Esophagus muscularis mucosa (tissue), 4 donors: ENCODE measurements at regions not wholly inside any gene's neighbourhood (a gene's known extent, or its start where the extent isn't known, plus 50 kb on each side); places are given as distances from the start of the nearest gene placed in this dataset.

Experiments
- DNase-seq: peaks from one replicate; pipeline ENCODE4 v3.0.0-alpha.2; 2017; ENCODE audit errors: extremely low spot score
- H3K27ac ChIP-seq, 4 donors: fragments of 200-600 bp; sonication (generic); replicated peaks in 1 of 4; 1 replicate in 3 of 4; 2 replicates in 1 of 4; pipeline ENCODE4 v1.5.1; 2016 to 2019; ENCODE audit warnings: mild to moderate bottlenecking in 1 of 4
- H3K27me3 ChIP-seq, 4 donors: fragments of 200-600 bp; sonication (generic); one replicate each; pipeline versions ENCODE4 v1.5.1 to v1.6.0; 2016 to 2019
- H3K36me3 ChIP-seq, 4 donors: fragments of 200-600 bp; sonication (generic); one replicate each; pipeline ENCODE4 v1.5.1; 2016 to 2019
- H3K4me1 ChIP-seq, 4 donors: fragments of 200-600 bp; sonication (generic); one replicate each; pipeline ENCODE4 v1.5.1; 2016 to 2019
- H3K4me3 ChIP-seq, 4 donors: fragments of 200-600 bp; sonication (generic); 1 replicate in 2 of 4; 2 replicates in 2 of 4; pipeline ENCODE4 v1.5.1; 2016 to 2019; ENCODE audit warnings: mild to moderate bottlenecking in 4 of 4, moderate library complexity in 1 of 4
- H3K9me3 ChIP-seq, 4 donors: fragments of 200-600 bp; sonication (generic); 1 replicate in 3 of 4; 2 replicates in 1 of 4; pipeline ENCODE4 v1.5.1; 2016 to 2019
- EP300 ChIP-seq: sonication (generic); formaldehyde crosslinking; IDR thresholded peaks from one replicate; pipeline ENCODE4 v1.6.1; 2017; ENCODE audit warnings: antibody characterized with exemption
- POLR2A ChIP-seq: fragments of 450-650 bp; IDR thresholded peaks from one replicate; pipeline ENCODE4 v1.6.1; 2017; ENCODE audit warnings: antibody characterized with exemption, moderate library complexity, mild to moderate bottlenecking, low read depth
- POLR2AphosphoS5 ChIP-seq, 2 donors: sonication (generic); formaldehyde crosslinking; IDR thresholded peaks; one replicate each; pipeline ENCODE4 v1.6.1; 2017; ENCODE audit warnings: antibody characterized with exemption in 2 of 2
- WGBS: methylation state at CpG from one replicate; pipeline ENCODE4 v1.1.5; 2018; 5-methylcytosine and 5-hydroxymethylcytosine counted together
- intact Hi-C: fragments of 100-400 bp; cut with DNase I; formaldehyde crosslinking; loops from one replicate; pipeline ENCODE4 v1.15.1; 2023
- TF ChIP-seq, protein P1 (sequence below), 3 experiments: fragments of 200-600 bp in 2 of 3; fragments of 450-650 bp in 1 of 3; sonication (generic) in 2 of 3; IDR thresholded peaks; one replicate each; pipeline ENCODE4 v1.5.1; 2017 to 2019; ENCODE audit warnings: antibody characterized with exemption in 3 of 3, mild to moderate bottlenecking in 2 of 3, moderate library complexity in 1 of 3

DNA sequence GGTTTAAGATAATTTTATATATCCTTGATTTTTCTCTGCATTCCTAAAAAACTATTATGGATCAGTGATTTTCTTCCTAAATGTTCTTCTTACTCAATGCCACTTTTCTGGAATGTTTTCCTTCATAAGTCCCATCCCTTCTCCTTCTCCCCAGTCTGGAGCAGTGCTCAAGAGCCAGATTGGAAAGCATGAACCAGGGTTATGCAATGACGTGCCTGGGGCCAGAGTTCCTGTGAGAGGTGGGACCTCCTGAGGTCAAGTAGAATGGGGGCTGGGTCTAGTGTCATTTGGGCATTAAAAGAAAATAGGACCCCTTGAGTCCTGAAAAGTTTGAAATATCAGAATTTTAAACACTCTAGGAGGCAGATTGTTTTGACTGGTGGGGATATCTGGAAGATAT, 132.0 kb upstream of the NPY start:
- TF ChIP-seq POLR2AphosphoS5 (IDR thresholded peaks at IDR 0.05) (no peak), POLR2A (no peak), EP300 (no peak)
- TF ChIP-seq, protein P1, sequence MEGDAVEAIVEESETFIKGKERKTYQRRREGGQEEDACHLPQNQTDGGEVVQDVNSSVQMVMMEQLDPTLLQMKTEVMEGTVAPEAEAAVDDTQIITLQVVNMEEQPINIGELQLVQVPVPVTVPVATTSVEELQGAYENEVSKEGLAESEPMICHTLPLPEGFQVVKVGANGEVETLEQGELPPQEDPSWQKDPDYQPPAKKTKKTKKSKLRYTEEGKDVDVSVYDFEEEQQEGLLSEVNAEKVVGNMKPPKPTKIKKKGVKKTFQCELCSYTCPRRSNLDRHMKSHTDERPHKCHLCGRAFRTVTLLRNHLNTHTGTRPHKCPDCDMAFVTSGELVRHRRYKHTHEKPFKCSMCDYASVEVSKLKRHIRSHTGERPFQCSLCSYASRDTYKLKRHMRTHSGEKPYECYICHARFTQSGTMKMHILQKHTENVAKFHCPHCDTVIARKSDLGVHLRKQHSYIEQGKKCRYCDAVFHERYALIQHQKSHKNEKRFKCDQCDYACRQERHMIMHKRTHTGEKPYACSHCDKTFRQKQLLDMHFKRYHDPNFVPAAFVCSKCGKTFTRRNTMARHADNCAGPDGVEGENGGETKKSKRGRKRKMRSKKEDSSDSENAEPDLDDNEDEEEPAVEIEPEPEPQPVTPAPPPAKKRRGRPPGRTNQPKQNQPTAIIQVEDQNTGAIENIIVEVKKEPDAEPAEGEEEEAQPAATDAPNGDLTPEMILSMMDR (IDR thresholded peaks at IDR 0.05): no peak
- intact Hi-C loops: no loop called here
- Histone ChIP-seq H3K9me3 (peaks cover 0 to 26% (median 11%) of the 10 kb centered on the region in 4 donors), H3K4me3 (no peak overlapping the region), H3K4me1 (no peaks in the 10 kb centered on the region), H3K27ac (no peak overlapping the region), H3K36me3 (no peaks in the 10 kb centered on the region), H3K27me3 (peaks cover 0 to 4% (median 0%) of the 10 kb centered on the region in 4 donors)
- peak; percentile 29 for DNase-seq
- 62% methylated on average over 1 of the region's 1 CpG for WGBS

DNA sequence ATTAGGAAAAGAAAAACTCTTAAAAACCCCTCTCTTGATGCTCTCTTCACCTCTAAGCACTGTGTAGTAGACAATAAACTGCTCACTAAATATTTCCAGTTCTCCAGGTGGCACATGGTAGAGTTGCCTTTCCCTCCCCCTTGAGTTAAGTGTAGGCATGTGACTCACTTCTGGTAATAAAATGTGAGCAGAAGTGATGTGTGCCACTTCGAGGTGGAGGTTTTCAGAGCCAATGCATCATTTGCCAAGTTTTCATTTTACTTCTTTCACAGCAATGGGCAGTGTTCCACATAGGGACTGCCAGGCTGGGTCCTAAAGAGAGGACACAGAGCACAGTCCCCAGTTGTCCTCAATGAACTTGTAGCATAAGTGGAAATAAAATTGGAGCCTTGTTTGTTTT, 131.6 kb upstream of the NPY start:
- DNase-seq: peak; percentile 39
- no peak for TF ChIP-seq EP300
- no peak for TF ChIP-seq POLR2A
- TF ChIP-seq, protein P1 (IDR thresholded peaks at IDR 0.05): no peak
- TF ChIP-seq POLR2AphosphoS5 (IDR thresholded peaks at IDR 0.05): no peak
- Histone ChIP-seq H3K27me3 (peaks cover 0 to 4% (median 0%) of the 10 kb centered on the region in 4 donors), H3K27ac (no peak overlapping the region), H3K36me3 (no peaks in the 10 kb centered on the region), H3K9me3 (peaks cover 0 to 26% (median 11%) of the 10 kb centered on the region in 4 donors), H3K4me3 (no peak overlapping the region), H3K4me1 (no peaks in the 10 kb centered on the region)
- intact Hi-C loops: no loop called here
- 50% methylated on average over 1 of the region's 1 CpG for WGBS

DNA sequence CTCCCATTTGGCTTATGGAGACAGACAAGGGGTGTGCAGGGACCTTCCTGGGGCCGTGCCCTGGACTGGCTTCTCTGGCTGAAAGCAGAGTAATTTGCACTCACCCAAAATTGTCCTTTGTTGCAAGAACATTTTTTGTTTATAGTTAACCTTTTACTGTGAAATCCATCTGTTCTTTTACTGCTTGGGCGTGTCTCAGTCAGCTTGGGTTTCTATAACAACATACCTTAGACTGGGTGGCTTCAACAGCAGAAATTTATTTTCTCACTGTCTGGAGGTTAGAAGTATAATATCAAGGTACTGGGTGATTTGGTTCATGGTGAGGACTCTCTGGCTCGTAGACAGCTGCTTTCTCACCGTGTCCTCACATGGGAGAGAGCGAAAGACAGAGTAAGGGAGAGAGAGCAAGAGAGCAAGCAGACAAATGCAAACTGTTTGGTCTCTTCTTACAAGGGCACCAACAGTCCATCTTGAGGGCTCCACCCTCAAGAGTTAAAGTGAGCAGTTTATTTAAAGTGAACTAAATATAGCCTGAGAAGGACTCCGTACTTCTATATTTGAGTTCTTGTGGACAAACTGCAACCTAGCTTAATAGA, 131.0 kb upstream of the NPY start:
- peak; percentile 19 for DNase-seq
- no peak for TF ChIP-seq POLR2AphosphoS5 (IDR thresholded peaks at IDR 0.05)
- TF ChIP-seq POLR2A: no peak
- TF ChIP-seq EP300: no peak
- TF ChIP-seq, protein P1 (IDR thresholded peaks at IDR 0.05): no peak
- 52% methylated on average over 6 of the region's 6 CpGs for WGBS
- intact Hi-C loops: no loop called here
- Histone ChIP-seq H3K27ac (no peak overlapping the region), H3K27me3 (peaks cover 0 to 4% (median 0%) of the 10 kb centered on the region in 4 donors), H3K9me3 (peaks cover 0 to 26% (median 11%) of the 10 kb centered on the region in 4 donors), H3K36me3 (no peaks in the 10 kb centered on the region), H3K4me3 (no peak overlapping the region), H3K4me1 (no peaks in the 10 kb centered on the region)

DNA sequence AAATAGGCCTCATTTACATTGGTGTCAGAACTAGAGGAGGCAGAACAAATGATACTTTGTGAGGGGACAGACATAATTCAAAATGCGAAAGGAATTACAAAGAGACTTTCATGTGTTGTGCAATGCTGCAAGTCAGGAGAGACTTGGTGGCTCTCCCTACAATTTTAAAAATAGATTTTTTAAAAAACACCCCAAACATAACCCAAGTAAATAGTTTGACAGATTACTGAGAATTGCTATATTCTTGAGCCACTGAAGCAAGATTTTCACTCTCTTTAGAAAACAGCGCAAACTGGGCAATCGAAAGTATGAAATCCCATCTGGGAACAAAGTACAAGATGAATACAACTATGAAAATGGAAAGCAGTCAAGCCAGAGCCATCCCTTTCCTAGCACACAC, 126.3 kb upstream of the NPY start:
- 92% methylated on average over 3 of the region's 3 CpGs for WGBS
- no peaks in the 10 kb centered on the region for H3K27me3 ChIP-seq

More for the DNA sequence above, 126.3 kb upstream of the NPY start:
- H3K27ac ChIP-seq: no peak overlapping the region
- H3K4me1 ChIP-seq: no peaks in the 10 kb centered on the region
- no peak overlapping the region for H3K4me3 ChIP-seq
- H3K9me3 ChIP-seq: peaks cover 0 to under 1% (median 0%) of the 10 kb centered on the region in 4 donors
- no peak for TF ChIP-seq POLR2AphosphoS5 (IDR thresholded peaks at IDR 0.05)
- no peak for TF ChIP-seq POLR2A
- TF ChIP-seq EP300: no peak
- TF ChIP-seq, protein P1 (IDR thresholded peaks at IDR 0.05): no peak
- intact Hi-C loops: no loop called here
- DNase-seq: no peak
- H3K36me3 ChIP-seq: no peaks in the 10 kb centered on the region
